ENCODE measurements at regions not wholly inside any gene's neighbourhood (a gene's known extent, or its start where the extent isn't known, plus 50 kb on each side); places are given as distances from the start of the nearest gene placed in this dataset.
"Not testable (repeated sequence)": the region's sequence is repeated elsewhere in the genome, so short reads cannot be mapped to it uniquely, and the experiment has no call there.

DNA sequence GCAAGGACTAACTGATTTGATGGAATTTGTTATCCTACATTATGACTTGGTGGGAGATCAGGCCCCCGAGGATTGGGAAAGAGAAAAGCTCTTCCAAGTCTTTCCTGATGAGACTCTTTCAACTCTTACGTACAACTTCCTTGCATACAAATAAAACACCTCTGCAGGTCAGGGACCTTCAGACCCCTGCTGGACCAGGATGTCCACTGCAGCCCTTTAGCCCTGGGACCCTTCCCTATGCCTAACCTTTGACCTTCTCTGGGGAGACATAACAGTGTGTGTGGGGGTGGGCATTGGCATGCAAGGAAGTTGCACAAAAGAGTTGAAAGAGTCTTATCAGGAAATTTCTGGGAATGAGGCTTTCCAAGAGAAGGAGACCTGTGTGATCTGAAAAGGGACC is 859.4 kb downstream of the TYW1 start:
- no peak for FAIRE-seq

DNA sequence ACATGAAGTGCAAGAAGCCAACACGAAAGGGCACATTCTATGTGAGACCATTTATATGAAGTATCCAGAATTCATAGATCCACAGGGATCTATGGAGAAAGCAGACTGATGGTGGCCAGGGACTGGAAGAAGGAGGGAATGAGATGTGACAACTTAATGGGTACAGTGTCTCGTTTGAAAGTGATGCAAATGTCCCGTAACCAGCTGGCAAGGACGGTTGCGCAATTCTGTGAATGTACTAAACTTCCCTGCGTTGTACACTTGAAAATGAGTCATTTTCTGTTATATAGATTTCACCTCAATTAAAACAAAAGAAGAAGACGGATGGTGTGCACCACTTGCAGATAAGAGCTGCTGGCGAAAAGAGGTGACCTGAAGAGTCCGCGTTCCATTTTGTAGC is 861.1 kb downstream of the TYW1 start:
- FAIRE-seq = no peak

DNA sequence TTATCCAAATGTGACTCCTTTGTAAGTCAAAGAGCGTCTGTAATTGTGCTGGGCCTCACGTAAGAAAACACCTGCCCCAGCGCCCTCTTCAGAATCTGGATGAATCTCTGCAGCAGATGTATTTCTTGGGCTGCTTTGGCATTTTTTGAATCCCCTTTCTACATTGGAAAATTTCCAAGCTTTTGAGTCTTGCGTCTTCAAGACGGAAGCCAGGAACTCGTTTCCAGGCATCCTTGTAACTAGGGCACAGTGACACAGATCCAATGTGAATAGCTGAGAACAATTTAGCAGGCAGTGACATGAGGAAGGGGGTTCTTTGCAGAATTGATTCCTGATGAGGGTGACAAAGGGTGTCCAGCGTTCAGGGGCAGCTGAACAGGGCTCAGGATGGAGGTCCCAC is 862.3 kb downstream of the TYW1 start:
- FAIRE-seq = no peak

DNA sequence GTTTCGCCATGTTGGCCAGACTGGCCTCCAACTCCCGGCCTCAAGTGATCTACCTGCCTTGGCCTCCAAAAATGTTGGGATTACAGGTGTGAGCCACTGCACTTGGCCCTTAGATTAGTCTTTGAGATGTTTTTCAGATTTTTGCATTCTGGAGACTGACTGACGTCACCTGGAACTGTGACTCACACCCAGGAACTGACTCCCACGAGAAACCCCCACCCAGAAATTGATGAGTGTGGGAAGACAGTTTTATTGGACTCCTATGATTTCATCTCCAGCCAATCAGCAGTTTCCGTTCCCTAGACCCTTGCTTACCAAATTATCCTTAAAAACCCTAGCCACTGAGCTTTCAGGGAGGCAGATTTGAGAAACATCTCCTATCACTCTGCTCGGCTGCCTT is 867.3 kb downstream of the TYW1 start:
- FAIRE-seq = no peak

DNA sequence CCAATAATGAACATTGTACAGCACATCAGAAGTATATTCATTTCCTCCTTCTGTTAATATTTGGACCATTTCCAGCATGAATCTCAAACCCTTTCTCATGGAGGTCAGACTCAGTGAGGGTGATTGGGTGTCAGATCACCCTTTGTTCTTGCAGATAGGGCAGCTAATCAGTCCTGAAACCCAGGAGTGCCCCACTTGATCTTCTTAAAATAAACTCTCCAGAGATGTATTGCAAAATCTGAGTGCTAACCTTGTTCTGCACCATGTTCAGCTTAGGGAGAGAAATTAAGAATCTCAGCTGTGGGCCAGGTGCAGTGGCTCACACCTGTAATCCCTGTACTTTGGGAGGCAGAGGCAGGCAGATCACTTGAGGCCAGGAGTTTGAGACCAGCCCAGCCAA is 869.4 kb downstream of the TYW1 start:
- no peak for FAIRE-seq

DNA sequence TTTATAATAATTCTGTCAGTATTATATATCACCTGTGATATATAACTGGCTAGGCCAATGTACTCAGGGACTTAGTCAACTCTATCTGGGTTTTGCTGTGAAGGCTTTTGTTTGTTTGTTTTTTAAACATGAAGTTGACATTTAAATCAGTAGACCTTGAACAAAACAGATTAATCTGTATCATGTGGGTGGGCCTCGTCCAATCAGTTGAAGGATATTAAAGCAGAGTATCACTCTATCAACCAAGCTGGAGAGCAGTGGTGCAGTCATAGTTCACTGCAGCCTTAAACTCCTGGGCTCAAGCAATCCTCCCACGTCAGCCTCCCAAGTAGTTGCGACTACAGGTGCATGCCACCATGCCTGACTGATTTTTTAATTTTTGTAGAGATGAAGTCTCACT is 870.2 kb downstream of the TYW1 start:
- FAIRE-seq = no peak

DNA sequence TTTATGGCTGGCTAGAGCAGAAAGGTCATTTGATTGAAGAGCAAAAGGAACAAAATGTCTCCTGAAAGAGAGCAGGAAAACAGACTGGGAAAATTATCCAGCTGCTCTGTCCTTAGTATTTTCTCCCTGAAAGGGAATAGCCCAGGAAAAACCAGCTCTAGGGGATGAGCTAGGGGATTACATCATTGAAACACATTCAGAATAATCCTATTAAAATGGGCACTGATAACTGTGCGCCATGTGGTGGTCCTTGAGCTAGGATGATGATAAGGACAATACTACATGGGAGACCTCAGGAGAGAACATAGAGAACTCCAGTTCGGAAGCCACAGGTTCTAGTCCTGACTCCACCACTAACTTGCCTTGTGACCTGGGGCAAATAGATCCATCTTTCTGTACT is 873.8 kb downstream of the TYW1 start:
- FAIRE-seq = no peak

DNA sequence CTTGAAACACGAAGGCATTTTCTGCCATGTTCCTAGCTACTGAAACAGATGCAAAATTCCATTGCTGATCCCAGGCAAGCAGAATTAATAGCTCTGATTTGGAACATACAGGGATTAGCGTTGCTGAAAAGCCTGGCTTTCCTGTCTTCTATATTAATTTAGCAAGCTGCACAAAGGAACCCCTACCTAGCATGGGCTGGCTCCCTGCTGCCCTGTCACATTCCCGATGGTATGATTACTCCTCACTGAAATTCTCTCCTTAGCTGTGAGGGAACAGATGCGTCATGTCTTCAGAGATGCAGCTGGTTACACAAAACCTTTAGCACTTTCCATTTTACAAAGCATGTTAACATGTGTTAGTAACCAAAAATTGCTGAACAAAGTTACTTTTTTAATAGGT is 878.9 kb downstream of the TYW1 start:
- FAIRE-seq = no peak

DNA sequence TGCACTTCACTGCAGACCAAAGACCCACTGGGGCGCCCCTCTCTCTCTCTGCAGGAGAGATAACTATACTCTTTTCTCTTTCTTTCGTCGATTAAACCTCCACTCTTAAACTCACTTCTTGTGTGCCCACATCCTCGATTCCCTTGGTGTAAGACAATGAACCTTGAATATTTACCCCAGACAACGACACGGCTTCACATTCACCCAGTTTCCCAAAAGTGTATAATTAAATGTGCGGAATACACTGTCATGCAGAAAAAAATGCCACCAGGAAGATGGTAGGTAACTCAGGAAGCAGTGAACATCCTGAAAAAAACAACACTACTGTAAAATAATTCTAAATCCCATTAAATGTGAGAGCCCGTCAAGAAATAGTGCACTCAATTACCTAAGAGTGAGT is 882.2 kb downstream of the TYW1 start:
- FAIRE-seq = no peak

DNA sequence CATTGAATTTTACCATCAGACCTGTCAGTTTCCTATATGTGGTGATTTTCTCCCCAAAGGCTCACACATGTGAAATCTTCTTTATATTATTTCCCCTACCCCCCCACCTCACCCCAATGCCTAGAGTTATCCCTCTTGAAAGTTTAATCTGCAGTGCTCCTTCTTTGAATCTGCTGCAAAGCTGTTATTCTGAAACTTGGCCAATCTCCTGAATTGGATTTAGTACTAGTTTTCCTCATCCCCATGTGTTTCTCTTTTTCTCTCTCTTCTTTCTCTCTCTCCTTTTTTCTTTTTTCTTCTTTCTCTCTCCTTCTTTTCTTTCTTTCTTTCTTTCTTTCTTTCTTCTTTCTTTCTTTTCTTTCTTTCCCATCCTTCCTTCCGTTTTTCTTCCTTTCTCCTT is 886.2 kb downstream of the TYW1 start:
- no peak for FAIRE-seq

DNA sequence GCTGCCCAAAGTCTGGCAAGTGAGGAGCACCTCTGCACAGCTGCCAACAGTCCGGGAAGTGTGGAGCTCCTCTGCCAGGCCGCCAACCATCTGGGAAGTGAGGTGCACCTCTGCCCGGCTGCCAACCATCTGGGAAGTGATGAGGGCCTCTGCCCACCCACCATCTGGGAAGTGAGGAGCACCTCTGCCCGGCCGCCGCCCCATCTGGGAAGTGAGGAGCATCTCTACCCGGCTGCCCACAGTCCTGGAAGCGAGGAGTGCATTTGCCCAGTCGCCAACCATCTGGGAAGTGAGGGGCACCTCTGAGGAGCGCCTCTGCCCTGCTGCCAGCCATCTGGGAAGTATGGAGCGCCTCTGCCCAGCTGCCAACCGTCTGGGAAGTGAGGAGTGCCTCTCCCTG is 893.7 kb downstream of the TYW1 start:
- FAIRE-seq = no peak

DNA sequence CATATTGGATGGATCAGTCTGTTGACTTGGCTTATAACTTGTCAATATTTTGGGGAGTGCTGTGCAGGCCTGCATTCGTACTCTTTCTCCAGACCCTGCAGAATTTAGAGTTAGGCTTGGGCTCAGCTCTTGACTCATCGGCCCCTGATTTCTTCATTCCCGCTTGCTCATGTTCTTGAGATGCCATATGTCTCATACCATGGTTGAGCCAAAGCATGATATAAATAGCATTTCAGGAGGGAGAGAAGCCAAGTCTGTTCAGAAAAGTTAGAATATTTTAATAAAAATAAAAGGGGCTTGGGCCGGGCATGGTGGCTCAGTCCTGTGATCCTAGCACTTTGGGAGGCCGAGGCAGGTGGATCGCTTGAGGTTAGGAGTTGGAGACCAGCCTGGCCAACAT is 898.1 kb downstream of the TYW1 start:
- no peak for FAIRE-seq

DNA sequence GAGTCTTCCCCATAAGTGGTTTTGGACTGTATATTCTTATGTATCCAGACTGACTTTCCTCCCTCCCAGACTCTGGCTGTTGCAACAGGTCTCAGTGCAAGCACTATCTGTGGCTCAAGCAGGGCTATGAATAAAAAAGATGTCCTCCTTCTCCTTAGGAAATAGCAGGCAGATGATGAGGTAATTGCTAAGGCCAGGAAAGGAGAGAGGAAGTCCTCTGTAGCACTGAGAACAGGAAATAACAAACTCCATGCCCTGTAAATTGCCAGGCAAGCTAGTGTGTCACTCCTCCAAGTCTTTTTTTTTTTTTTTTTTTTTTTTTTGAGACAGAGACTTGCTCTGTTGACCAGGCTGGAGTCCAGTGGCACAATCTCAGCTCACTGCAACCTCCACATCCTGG is 900.1 kb downstream of the TYW1 start:
- FAIRE-seq = no peak

DNA sequence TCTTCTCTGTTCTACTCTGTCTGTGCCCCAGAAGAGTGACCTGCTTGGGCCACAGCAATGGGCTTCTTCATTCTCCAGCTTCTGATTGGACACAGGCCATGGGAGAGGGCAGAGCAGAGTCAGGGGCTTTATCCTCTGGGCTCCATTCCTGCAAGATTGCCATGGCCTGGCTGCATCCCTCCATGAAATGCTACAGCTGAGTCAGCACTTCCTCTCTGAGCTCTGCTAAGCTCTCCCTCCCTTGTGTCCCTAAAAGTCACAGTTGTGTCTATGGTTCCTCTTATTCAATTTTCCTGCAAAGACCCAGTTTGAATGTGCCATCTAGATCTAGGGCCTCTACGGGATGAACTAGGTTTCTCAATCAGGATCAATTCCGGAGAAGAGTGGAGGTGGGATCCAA is 903.8 kb downstream of the TYW1 start:
- no peak for FAIRE-seq

DNA sequence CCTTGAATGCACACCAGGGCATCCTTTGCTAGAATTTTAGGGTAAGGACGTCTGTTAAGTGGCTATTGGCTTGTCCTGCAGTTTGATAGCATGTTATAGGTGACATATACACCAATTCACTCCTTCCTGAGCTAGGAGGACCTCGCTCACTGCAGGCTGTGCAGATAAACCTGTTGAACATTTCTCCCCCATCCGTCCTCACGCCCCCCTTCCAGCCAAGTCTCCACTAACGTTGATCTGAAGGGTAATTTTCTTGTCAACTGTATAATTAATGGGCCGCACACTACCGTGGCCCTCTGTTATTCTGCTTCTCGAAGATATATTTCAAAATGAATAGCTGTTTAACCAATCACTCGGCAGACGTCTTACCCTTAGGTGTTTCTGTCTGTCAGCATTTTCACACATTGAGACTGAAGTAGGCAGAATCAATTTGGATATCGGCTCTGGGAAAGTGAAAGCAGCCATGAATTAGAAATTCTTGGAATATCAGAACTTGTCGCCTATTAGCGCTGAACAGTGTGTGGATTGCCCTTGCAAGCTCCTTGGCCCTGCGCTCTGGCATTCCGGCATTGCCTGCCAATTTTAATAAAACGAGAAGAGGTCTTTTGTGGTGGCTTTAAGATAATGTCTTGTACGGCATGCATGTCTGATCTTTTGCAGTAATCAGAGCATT is 905.3 kb downstream of the TYW1 start:
- no peak for FAIRE-seq

DNA sequence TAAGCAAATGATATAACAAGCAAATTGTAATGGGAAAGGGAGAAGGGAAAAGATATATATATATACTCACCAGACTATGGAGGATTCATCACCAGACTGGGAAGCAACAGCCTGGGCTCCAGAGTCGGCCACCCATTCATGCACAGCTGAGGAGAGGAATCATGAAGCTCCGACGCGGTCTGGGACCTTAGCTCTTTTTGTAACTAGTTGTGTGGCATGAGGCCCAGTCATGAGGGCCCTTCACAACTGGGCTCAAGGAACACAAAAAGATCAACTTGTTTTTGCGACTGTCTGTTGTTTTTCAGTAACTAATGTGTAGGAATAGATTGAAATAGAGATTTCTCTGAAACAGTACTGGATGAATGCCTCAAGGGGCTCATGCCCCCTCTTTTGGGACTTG is 911.2 kb downstream of the TYW1 start:
- no peak for FAIRE-seq

DNA sequence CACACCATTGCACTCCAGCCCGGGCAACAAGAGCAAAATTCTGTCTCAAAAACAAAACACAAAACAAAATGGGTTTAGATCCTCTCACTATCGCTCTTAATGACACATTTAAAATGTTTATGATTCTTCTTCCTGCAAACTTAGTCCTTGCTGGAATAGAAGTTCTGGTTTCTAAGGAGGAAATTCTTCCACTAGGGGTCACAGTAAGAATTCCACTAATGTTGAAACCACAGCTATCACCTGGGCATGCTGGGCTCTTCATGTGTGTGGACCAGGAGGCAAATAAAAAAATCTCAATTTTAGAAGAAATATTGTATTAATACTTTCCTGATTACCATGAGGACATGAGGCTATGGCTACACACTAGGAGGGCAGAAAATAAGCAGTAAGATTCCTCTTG is 915.8 kb downstream of the TYW1 start:
- FAIRE-seq = no peak

DNA sequence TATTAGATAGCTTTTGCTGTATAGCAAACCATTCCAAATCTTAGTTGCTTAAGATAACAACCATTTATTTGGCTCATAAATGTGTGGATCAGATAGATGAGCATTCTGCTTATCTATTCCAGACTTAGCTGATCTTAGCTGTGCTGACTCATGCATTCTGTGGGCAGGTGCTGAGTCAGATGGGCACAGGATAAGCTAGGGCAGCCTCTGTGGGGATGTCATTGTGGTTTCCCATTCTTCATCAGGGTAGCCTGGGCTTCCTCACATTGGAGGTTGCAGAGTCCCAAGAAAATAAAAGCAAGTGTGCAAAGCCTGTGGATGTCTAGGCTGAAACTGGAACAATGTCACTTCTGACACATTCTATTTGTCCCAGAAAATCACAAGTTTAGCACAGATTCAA is 917.0 kb downstream of the TYW1 start:
- no peak for FAIRE-seq

DNA sequence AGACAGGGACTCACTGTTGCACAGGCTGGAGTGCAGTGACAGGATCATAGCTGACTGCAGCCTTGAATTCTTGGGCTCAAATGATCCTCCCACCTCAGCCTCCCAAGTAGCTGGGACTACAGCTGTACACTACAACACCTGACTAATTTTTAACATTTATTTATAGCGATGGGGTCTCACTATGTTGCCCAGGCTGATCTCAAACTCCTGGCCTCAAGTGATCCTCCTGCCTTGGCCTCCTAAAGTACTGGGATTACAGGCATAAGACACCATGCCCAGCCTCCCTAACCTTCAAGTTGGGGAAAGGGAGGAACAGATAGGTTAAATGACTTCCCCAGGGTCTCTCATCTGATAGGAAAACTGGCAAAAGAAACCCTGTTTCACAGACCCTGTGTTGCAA is 919.5 kb downstream of the TYW1 start:
- not testable (repeated sequence) for FAIRE-seq

DNA sequence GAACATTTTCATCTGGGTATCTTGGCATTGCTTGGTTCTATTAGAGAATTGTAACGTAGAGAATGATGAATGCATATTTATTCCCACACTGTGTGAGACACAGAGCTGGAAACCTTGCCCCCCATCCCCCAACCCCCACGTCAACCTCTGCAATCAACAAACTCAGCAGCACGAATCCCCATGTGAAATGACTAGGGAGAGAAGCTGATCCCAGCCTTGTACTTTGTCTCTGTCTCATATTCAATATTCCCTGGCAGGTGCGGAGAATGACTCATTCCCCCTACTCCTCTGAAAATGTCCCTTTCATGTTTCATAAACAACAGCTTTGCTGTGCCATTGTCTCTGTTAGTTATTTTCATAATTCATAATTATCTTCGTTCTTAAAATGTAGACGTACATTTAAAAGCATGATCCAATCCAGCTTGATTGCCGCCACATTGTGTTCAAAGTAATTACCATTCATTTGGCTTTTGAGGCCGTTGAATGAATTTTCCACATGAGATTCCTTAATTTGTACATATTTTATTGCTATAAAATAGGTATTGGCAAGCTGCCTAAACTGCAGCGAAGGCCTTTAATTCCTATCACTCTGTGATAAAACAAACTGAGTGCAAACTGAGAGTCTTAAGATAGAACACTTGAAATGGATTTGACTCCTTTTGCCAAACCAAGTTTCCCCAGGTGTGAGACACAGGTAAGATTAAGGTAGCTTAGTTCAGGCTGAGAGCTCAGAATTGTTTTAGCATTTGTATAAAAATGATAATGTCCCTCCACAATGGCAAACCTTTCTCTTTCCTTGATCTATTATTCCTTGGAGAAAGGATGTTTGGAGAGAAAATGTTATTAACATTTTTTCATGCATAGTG is 920.2 kb downstream of the TYW1 start:
- no peak for FAIRE-seq

DNA sequence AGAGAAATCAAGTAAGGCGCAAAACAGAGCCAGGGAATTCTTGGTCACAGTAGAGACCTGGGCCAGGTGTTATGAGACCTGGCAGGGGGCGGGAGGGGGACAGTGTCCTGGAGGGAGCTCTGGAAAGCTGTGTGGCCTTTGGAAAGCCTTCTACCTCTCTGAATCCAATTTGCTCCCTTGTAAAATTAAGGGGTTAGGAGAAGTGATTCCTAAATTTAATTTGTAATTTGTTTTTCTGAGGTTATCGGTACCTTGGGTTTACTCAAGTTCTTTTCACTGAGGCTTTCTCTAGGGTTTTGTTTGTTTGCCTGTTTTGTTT is 920.8 kb downstream of the TYW1 start:
- FAIRE-seq = no peak

DNA sequence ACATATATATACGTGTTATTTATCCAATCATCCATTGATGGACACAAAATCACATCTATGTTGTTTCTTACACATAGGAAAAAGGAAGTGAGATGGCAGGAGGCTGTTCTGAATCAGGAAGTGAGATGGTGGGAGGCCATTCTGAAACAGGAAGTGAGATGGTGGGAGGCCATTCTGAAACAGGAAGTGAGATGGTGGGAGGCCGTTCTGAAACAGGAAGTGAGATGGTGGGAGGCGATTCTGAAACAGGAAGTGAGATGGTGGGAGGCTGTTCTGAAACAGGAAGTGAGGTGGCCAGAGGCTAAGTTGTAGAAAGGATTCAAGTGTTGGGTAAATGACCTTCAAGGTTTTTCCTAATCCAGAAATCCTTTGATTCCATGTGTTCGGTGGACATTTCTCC is 921.5 kb downstream of the TYW1 start:
- FAIRE-seq = no peak

DNA sequence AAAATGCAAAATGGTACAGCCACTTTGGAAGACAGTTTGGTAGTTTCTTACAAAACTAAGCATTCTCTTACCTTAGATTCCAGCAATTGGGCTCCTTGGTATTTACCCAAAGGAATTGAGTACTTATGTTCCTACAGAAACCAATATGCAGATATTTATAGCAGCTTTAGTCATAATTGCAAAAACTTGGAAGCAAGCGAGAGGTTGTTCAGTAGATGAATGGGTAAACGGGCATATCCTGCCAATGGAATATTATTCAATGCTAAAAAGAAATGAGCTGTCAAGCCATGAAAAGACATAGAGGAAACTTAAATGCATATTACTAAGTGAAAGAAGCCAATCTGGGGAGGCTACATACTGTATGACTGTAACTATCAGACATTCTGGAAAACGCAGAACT is 926.7 kb downstream of the TYW1 start:
- FAIRE-seq = no peak

DNA sequence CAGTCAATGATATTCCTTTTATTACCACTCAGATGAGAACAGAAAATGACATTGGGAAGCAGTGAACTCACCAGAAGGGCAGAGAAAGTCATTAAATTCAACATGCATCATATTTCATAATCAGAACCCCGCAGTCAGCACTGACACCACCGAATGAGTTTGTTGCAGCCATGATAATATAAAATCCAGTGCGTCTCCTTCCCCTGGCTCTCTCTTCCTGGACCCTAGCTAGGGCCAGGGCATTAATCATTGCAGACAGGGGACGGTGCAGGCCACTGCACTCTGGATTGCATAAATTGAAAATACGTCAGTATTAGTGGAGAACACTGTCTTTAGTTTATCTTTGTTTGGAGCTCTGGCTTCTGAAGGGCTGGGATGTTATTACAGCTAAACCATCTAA is 931.5 kb downstream of the TYW1 start:
- FAIRE-seq = no peak

DNA sequence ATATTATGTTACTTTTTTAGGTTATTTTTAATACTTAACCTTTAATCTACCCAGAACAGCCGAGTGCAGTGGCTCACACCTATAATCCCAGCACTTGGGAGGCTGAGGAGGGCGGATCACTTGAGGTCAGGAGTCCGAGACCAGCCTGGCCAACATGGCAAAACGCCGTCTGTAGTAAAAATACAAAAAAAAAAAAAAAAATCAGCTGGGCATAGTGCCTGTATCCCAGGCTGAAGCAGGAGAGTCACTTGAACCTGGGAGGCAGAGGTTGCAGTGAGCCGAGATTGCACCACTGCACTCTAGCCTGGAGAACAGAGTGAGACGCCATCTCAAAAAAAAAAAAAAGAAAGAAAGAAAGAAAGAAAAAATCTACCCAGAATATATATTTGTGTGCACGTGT is 939.8 kb downstream of the TYW1 start:
- FAIRE-seq = not testable (repeated sequence)
